Keratinocyte (primary cell): ENCODE measurements at regions not wholly inside any gene's neighbourhood (a gene's known extent, or its start where the extent isn't known, plus 50 kb on each side); places are given as distances from the start of the nearest gene placed in this dataset.

Experiments
- DNase-seq: peaks from one replicate; pipeline ENCODE4 v3.0.0-alpha.2; 2011; ENCODE audit warnings: low read depth, missing footprints, low spot score
- FAIRE-seq: peaks from 2 replicates; lab custom pipeline; 2011; peaks lifted over from hg19 to GRCh38; lab: Jason Lieb, UNC
- H2AFZ ChIP-seq: 2 replicates; pipeline ENCODE4 v1.6.0; 2012; ENCODE audit warnings: low read length, control low read depth, inconsistent platforms; ENCODE audit not compliant: control insufficient read depth
- H3K27ac ChIP-seq: 2 replicates; pipeline ENCODE4 v1.5.1; 2011; ENCODE audit warnings: low read length; ENCODE audit not compliant: control insufficient read depth, insufficient read depth
- H3K27me3 ChIP-seq: 3 replicates; pipeline ENCODE4 v1.6.0; 2011; ENCODE audit warnings: low read length; ENCODE audit not compliant: control insufficient read depth, insufficient read depth; ENCODE audit errors: extremely low read depth
- H3K36me3 ChIP-seq, 2 experiments: 2 replicates in 1 of 2; 3 replicates in 1 of 2; pipeline ENCODE4 v1.5.1; 2011; ENCODE audit warnings: low read length in 2 of 2, mild to moderate bottlenecking in 1 of 2; ENCODE audit not compliant: control insufficient read depth in 2 of 2, insufficient read depth in 2 of 2; ENCODE audit errors: extremely low read depth in 1 of 2
- H3K4me1 ChIP-seq: 3 replicates; pipeline ENCODE4 v1.5.1; 2011; ENCODE audit warnings: low read length; ENCODE audit not compliant: control insufficient read depth, insufficient read depth; ENCODE audit errors: extremely low read depth
- H3K4me2 ChIP-seq: 3 replicates; pipeline ENCODE4 v1.6.0; 2011; ENCODE audit warnings: low read depth, low read length; ENCODE audit not compliant: control insufficient read depth, insufficient read depth; ENCODE audit errors: extremely low read depth
- H3K4me3 ChIP-seq, 3 experiments: fragments of 200-600 bp in 1 of 3; sonication (generic) in 1 of 3; 2 replicates in 2 of 3; 3 replicates in 1 of 3; pipeline ENCODE4 v1.5.1; 2011 to 2016; ENCODE audit warnings: low read length in 3 of 3, mild to moderate bottlenecking in 3 of 3, control low read depth in 2 of 3, inconsistent platforms in 1 of 3, low read depth in 1 of 3, mixed read lengths in 1 of 3, mixed run types in 1 of 3, moderate library complexity in 1 of 3; ENCODE audit not compliant: control insufficient read depth in 2 of 3, insufficient read depth in 2 of 3; ENCODE audit errors: extremely low read depth in 1 of 3
- H3K79me2 ChIP-seq: 2 replicates; pipeline ENCODE4 v1.6.0; 2012; ENCODE audit warnings: low read length; ENCODE audit not compliant: control insufficient read depth, insufficient read depth
- H3K9ac ChIP-seq: 3 replicates; pipeline ENCODE4 v1.6.0; 2011; ENCODE audit warnings: low read length; ENCODE audit not compliant: control insufficient read depth, insufficient read depth; ENCODE audit errors: extremely low read depth
- H3K9me1 ChIP-seq: 3 replicates; pipeline ENCODE4 v1.6.0; 2011; ENCODE audit warnings: low read length; ENCODE audit not compliant: control insufficient read depth, insufficient read depth; ENCODE audit errors: extremely low read depth
- H3K9me3 ChIP-seq: 2 replicates; pipeline ENCODE4 v1.5.1; 2012; ENCODE audit warnings: low read depth, low read length; ENCODE audit not compliant: control insufficient read depth
- H4K20me1 ChIP-seq: 3 replicates; pipeline ENCODE4 v1.6.0; 2011; ENCODE audit warnings: low read length; ENCODE audit not compliant: control insufficient read depth, insufficient read depth; ENCODE audit errors: extremely low read depth
- EZH2 ChIP-seq: IDR thresholded peaks from one replicate; pipeline ENCODE4 v1.6.1; 2012; ENCODE audit warnings: inconsistent platforms, mild to moderate bottlenecking, low read length, moderate library complexity
- dilution Hi-C: fragments of 300-500 bp; cut with MboI; formaldehyde crosslinking; loops from one replicate; pipeline ENCODE4 v1.7.0; 2020; ENCODE audit warnings: low sequenced_read_pairs; ENCODE audit not compliant: extremely low pct_ligation_motif_present
- TF ChIP-seq, protein P1 (sequence below), 3 experiments: IDR thresholded peaks in 1 of 3; conservative IDR thresholded peaks in 1 of 3; optimal IDR thresholded peaks in 1 of 3; 2 replicates in 2 of 3; 3 replicates in 1 of 3; pipeline versions ENCODE3 to v1.5.1; 2011; ENCODE audit warnings: low read length in 3 of 3, mild to moderate bottlenecking in 3 of 3, moderate library complexity in 2 of 3, control low read depth in 1 of 3, inconsistent platforms in 1 of 3; ENCODE audit not compliant: insufficient read depth in 2 of 3; ENCODE audit errors: extremely low read depth in 1 of 3

DNA sequence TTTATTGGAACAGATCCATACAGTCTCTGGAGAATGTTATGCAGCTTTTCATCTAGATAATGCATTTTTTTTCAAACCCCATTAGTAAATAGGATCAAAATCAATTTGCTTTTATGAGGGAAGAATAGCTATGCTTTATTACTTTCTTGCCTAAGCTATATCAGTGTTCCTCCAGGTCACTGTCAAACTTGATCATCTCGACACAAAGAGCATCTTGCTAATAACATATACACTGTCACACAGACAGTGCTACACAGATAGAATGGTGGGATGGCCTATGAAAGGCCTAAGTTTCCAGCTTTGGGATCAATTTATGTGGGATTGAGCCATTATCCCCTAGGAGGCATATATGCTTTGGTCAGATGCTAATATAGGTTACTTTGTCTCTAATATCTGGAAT is 862.9 kb upstream of the SPRY2 start:
- dilution Hi-C loops = no loop called here
- no peak for DNase-seq
- Histone ChIP-seq H3K4me3 (no peak overlapping the region), H3K27me3 (no peaks in the 10 kb centered on the region), H3K9me1 (no peaks in the 10 kb centered on the region), H3K79me2 (no peaks in the 10 kb centered on the region), H4K20me1 (no peaks in the 10 kb centered on the region), H3K9ac (no peak overlapping the region), H3K4me1 (no peaks in the 10 kb centered on the region), H3K9me3 (no peaks in the 10 kb centered on the region), H2AFZ (no peak overlapping the region), H3K4me2 (no peak overlapping the region), H3K36me3 (no peaks in the 10 kb centered on the region), H3K27ac (no peak overlapping the region)
- no peak for FAIRE-seq
- TF ChIP-seq, protein P1, sequence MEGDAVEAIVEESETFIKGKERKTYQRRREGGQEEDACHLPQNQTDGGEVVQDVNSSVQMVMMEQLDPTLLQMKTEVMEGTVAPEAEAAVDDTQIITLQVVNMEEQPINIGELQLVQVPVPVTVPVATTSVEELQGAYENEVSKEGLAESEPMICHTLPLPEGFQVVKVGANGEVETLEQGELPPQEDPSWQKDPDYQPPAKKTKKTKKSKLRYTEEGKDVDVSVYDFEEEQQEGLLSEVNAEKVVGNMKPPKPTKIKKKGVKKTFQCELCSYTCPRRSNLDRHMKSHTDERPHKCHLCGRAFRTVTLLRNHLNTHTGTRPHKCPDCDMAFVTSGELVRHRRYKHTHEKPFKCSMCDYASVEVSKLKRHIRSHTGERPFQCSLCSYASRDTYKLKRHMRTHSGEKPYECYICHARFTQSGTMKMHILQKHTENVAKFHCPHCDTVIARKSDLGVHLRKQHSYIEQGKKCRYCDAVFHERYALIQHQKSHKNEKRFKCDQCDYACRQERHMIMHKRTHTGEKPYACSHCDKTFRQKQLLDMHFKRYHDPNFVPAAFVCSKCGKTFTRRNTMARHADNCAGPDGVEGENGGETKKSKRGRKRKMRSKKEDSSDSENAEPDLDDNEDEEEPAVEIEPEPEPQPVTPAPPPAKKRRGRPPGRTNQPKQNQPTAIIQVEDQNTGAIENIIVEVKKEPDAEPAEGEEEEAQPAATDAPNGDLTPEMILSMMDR (optimal IDR thresholded peaks at IDR 0.05 in 1 of 3, IDR thresholded peaks at IDR 0.05 in 1 of 3, conservative IDR thresholded peaks at IDR 0.05 in 1 of 3; ENCODE audit: extremely low read depth in 1 of 3, insufficient read depth in 2 of 3, low read length in 3 of 3) = no peak
- no peak for TF ChIP-seq EZH2

DNA sequence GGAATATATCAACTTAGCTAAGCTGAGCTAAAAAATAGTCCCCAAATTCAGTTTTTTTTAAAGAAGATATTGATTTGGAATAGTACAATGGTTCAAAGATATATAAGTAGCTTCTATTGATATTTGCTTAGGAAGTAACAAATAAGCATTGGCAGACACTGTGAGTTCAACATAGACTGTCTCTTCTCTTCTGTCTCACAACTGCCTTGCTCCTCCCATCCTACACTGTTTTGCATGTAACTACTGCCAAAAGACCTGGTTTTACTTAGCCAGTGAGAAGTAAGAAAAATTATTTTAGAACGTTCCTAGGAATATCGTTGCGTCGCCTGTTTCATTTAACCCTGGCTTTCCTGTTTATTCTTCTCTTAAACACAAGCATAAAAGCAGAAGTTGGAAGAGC is 859.0 kb upstream of the SPRY2 start:
- no peak for FAIRE-seq
- dilution Hi-C loops = no loop called here
- Histone ChIP-seq H4K20me1 (no peaks in the 10 kb centered on the region), H3K27ac (no peak overlapping the region), H3K4me2 (no peak overlapping the region), H3K9me1 (no peaks in the 10 kb centered on the region), H2AFZ (no peak overlapping the region), H3K79me2 (no peaks in the 10 kb centered on the region), H3K36me3 (no peaks in the 10 kb centered on the region), H3K4me3 (no peak overlapping the region), H3K27me3 (no peaks in the 10 kb centered on the region), H3K4me1 (no peaks in the 10 kb centered on the region), H3K9ac (no peak overlapping the region), H3K9me3 (no peaks in the 10 kb centered on the region)
- TF ChIP-seq EZH2 = no peak
- TF ChIP-seq, protein P1 (optimal IDR thresholded peaks at IDR 0.05 in 1 of 3, IDR thresholded peaks at IDR 0.05 in 1 of 3, conservative IDR thresholded peaks at IDR 0.05 in 1 of 3; ENCODE audit: extremely low read depth in 1 of 3, insufficient read depth in 2 of 3, low read length in 3 of 3) = no peak
- DNase-seq = no peak
